CD4-positive, alpha-beta memory T cell (primary cell): ENCODE measurements at regions not wholly inside any gene's neighbourhood (a gene's known extent, or its start where the extent isn't known, plus 50 kb on each side); places are given as distances from the start of the nearest gene placed in this dataset.
"Not testable (repeated sequence)": the region's sequence is repeated elsewhere in the genome, so short reads cannot be mapped to it uniquely, and the experiment has no call there.

ENCODE experiments used
- CTCF ChIA-PET: fragments of 350-600 bp; sonication (Branson Sonifier 250); formaldehyde crosslinking; loops from one replicate; lab custom pipeline; 2021; ENCODE audit warnings: inconsistent platforms; ENCODE audit not compliant: partially characterized antibody; lab: Charles Lee
- POLR2A ChIA-PET: fragments of 350-600 bp; sonication (Branson Sonifier 250); formaldehyde crosslinking; loops from one replicate; lab custom pipeline; 2021; ENCODE audit not compliant: partially characterized antibody; lab: Charles Lee
- DNase-seq, 5 donors: peaks; one replicate each; pipeline versions ENCODE4 v3.0.0 to v3.0.0-alpha.2; 2020 to 2022; ENCODE audit warnings: mixed read lengths in 1 of 5
- H3K27ac ChIP-seq: one replicate; pipeline ENCODE4 v1.7.0; 2013; ENCODE audit warnings: low read depth, low read length
- H3K27me3 ChIP-seq: 2 replicates; pipeline ENCODE4 v1.7.0; 2013; ENCODE audit warnings: mild to moderate bottlenecking, low read length, moderate library complexity; ENCODE audit not compliant: insufficient read depth
- H3K36me3 ChIP-seq: 2 replicates; pipeline ENCODE4 v1.7.0; 2013; ENCODE audit warnings: mild to moderate bottlenecking, low read length, moderate library complexity; ENCODE audit not compliant: insufficient read depth
- H3K4me1 ChIP-seq: 2 replicates; pipeline ENCODE4 v1.7.0; 2013; ENCODE audit warnings: mild to moderate bottlenecking, low read length, moderate library complexity; ENCODE audit not compliant: insufficient read depth
- H3K4me3 ChIP-seq, 2 donors: one replicate each; pipeline ENCODE4 v1.7.0; 2013; ENCODE audit warnings: low read length in 2 of 2, mild to moderate bottlenecking in 1 of 2
- H3K9me3 ChIP-seq, 2 donors: one replicate each; pipeline ENCODE4 v1.7.0; 2013; ENCODE audit warnings: low read length in 2 of 2, control low read depth in 1 of 2; ENCODE audit not compliant: control insufficient read depth in 1 of 2
- H3K27ac Mint-ChIP-seq, 7 donors: one replicate each; pipeline ENCODE4 v1.8.0; 2020 to 2021; ENCODE audit warnings: mixed read lengths in 7 of 7, mild to moderate bottlenecking in 6 of 7, inconsistent platforms in 3 of 7, moderate library complexity in 3 of 7
- H3K27me3 Mint-ChIP-seq, 2 donors: one replicate each; pipeline ENCODE4 v1.8.0; 2020 to 2021; ENCODE audit warnings: mixed read lengths in 2 of 2
- H3K36me3 Mint-ChIP-seq, 2 donors: one replicate each; pipeline ENCODE4 v1.8.0; 2020 to 2021; ENCODE audit warnings: mixed read lengths in 2 of 2, inconsistent platforms in 1 of 2, mild to moderate bottlenecking in 1 of 2
- H3K4me1 Mint-ChIP-seq, 4 donors: one replicate each; pipeline ENCODE4 v1.8.0; 2020 to 2021; ENCODE audit warnings: mixed read lengths in 4 of 4, mild to moderate bottlenecking in 1 of 4
- H3K4me3 Mint-ChIP-seq, 8 donors: one replicate each; pipeline ENCODE4 v1.8.0; 2020 to 2021; ENCODE audit warnings: mixed read lengths in 8 of 8, mild to moderate bottlenecking in 7 of 8, moderate library complexity in 6 of 8, inconsistent platforms in 3 of 8
- H3K9me3 Mint-ChIP-seq, 8 donors: one replicate each; pipeline ENCODE4 v1.8.0; 2020 to 2021; ENCODE audit warnings: mixed read lengths in 8 of 8, mild to moderate bottlenecking in 5 of 8, inconsistent platforms in 3 of 8, moderate library complexity in 1 of 8
- intact Hi-C: fragments of 100-400 bp; cut with micrococcal nuclease; formaldehyde crosslinking; loops from one replicate; pipeline ENCODE4 v1.15.1; 2023

DNA sequence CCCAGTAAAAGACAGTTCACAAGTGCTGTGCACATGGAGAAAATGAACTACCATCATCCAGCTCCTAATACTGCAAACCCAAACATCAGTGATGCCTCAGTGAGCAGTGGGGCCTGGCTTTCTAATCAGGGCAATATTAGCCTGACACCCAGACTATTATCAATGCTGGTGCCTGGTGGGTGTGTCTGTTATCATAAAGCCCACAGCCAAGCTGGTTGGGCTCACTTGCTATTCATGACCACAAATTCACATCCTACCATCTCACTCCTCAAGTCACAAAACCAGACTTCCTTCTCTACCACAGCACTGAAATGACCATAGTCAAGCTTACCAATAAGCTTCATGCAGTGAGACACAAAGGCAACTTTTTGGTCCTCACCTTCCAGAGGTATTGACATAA lies 180.8 kb upstream of the PLN start:
- Mint-ChIP-seq H3K9me3 (peaks cover 0 to 15% (median 9%) of the 10 kb centered on the region in 8 donors), H3K27ac (no peak overlapping the region), H3K4me3 (no peak overlapping the region), H3K4me1 (no peaks in the 10 kb centered on the region), H3K36me3 (peaks cover 0 to 3% of the 10 kb centered on the region in 2 donors), H3K27me3 (no peaks in the 10 kb centered on the region)
- Histone ChIP-seq H3K4me3 (no peak overlapping the region), H3K27ac (no peak overlapping the region), H3K36me3 (no peaks in the 10 kb centered on the region), H3K9me3 (no peaks in the 10 kb centered on the region), H3K27me3 (no peaks in the 10 kb centered on the region), H3K4me1 (no peaks in the 10 kb centered on the region)
- no peak for DNase-seq
- intact Hi-C loops: no loop called here
- POLR2A ChIA-PET: no interaction called here
- CTCF ChIA-PET: no interaction called here

DNA sequence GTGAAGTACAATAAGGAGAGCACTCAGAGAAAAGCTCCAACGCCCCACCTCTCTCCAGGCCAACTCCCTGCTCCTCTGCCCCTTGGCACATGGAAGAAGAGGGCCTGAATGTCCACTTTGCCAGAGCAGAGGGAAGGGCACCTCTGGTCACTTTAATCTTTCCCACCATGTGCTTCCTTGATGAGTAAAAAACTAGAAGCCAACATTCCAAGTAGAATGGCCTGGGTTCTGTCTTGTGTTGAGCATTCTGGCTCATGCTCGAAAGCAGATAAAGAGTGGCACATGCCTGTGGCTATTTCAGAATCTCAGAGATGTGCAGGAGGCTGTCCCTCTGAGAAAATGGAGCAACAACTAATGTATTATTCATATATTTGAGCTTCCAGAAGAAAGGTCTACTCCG lies 177.4 kb upstream of the PLN start:
- no peak for DNase-seq
- Mint-ChIP-seq H3K27ac (no peak overlapping the region), H3K4me3 (no peak overlapping the region), H3K4me1 (no peaks in the 10 kb centered on the region), H3K9me3 (peaks cover 0 to 15% (median 9%) of the 10 kb centered on the region in 8 donors), H3K36me3 (peaks cover 0 to 15% of the 10 kb centered on the region in 2 donors), H3K27me3 (no peaks in the 10 kb centered on the region)
- CTCF ChIA-PET: no interaction called here
- Histone ChIP-seq H3K27me3 (no peaks in the 10 kb centered on the region), H3K36me3 (no peaks in the 10 kb centered on the region), H3K27ac (no peak overlapping the region), H3K4me3 (no peak overlapping the region), H3K9me3 (no peaks in the 10 kb centered on the region), H3K4me1 (no peaks in the 10 kb centered on the region)
- intact Hi-C loops: no loop called here
- POLR2A ChIA-PET: no interaction called here

DNA sequence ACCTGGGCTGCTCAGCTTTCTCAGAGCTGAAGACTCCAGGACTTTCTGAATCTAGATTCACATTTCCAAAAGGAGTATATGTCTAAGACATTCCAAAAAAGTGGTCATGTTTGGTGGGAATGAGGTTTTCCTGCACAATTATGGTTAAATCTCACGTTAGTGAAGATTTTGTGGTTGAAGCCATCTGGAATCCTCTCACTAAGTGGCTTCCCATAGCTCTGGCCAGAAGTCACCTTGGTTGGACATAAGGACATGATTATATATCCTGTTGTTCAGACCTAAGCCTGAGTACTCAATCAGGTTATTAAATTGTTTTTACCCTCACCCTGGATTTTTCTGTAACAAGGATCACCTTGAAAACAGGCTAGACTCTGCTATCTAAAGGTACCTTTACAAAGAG lies 176.1 kb upstream of the PLN start:
- no peak overlapping the region for H3K27ac ChIP-seq
- no peak for DNase-seq
- Mint-ChIP-seq H3K4me3 (no peak overlapping the region), H3K4me1 (no peaks in the 10 kb centered on the region), H3K36me3 (peaks cover 0 to 19% of the 10 kb centered on the region in 2 donors), H3K9me3 (peaks cover 0 to 15% (median 9%) of the 10 kb centered on the region in 8 donors), H3K27me3 (no peaks in the 10 kb centered on the region), H3K27ac (no peak overlapping the region)
- H3K36me3 ChIP-seq: no peaks in the 10 kb centered on the region
- no peak overlapping the region for H3K4me3 ChIP-seq
- intact Hi-C loops: no loop called here
- ChIA-PET CTCF (no interaction called here), POLR2A (no interaction called here)
- H3K27me3 ChIP-seq: no peaks in the 10 kb centered on the region
- no peaks in the 10 kb centered on the region for H3K4me1 ChIP-seq
- H3K9me3 ChIP-seq: no peaks in the 10 kb centered on the region

DNA sequence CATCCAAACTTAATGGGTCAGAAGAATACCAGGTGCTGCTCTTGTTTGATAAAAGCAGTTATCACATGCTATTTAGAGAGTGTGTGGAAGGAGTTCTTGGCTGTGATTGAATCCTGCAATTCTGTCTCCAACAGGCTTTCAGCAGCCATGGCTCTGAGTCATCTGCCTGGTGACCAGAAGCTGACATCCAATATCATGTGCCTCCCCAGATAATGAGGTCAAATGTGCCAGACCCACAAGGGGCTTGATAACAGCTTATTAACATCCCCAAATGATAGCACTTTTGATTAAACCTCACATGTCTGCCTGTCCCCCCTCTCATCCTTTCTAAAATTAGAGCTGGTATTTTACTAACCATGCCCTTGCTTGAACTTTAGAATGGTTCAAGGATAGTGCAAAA lies 175.7 kb upstream of the PLN start:
- intact Hi-C loops: no loop called here
- no peaks in the 10 kb centered on the region for H3K36me3 ChIP-seq
- peaks cover 0 to 15% (median 9%) of the 10 kb centered on the region in 8 donors for H3K9me3 Mint-ChIP-seq
- H3K4me3 ChIP-seq: no peak overlapping the region
- ChIA-PET CTCF (no interaction called here), POLR2A (no interaction called here)
- H3K36me3 Mint-ChIP-seq: peaks cover 0 to 19% of the 10 kb centered on the region in 2 donors
- H3K4me3 Mint-ChIP-seq: no peak overlapping the region
- H3K9me3 ChIP-seq: no peaks in the 10 kb centered on the region
- H3K27me3 Mint-ChIP-seq: no peaks in the 10 kb centered on the region
- no peaks in the 10 kb centered on the region for H3K4me1 ChIP-seq
- H3K4me1 Mint-ChIP-seq: no peaks in the 10 kb centered on the region
- no peak overlapping the region for H3K27ac Mint-ChIP-seq
- no peaks in the 10 kb centered on the region for H3K27me3 ChIP-seq
- no peak overlapping the region for H3K27ac ChIP-seq
- DNase-seq: no peak

DNA sequence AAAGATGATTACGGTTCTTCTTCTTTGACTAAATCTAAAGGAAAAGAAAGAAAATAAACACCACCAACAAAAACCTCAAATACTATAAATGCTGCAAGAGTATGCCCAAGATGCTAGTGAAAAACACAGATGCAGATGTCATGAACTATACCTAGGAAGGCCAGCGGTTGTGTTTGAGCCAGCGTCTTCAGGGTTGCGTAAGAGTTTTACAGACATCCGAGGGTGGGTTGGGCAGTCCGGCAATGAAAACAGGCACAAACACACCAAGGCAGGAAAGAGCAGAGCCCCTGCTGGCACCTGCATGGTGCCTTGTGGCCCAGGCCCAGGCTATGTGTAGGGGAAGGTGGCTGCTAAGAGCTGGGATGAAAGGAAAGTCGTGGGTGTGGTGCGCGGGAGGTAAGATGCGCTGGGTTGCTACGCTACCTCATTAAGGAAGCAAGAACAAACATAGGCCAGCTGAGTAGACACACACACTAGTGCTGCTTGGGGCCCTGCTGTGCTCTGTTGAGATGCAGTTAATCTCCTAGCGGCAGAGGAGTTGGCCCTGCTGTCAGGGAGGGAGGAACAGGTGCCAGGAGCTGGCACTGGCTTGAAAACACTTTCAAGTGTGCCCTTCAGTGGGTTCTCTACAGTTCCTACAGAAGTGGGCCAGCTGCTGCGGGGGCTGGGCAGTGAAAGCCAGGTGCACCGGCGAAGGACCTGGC lies 170.2 kb upstream of the PLN start:
- H3K9me3 ChIP-seq: no peaks in the 10 kb centered on the region
- POLR2A ChIA-PET: no interaction called here
- Mint-ChIP-seq H3K9me3 (peaks cover 0 to 14% (median 4%) of the 10 kb centered on the region in 8 donors), H3K4me1 (no peaks in the 10 kb centered on the region), H3K27ac (no peak overlapping the region), H3K27me3 (no peaks in the 10 kb centered on the region), H3K4me3 (no peak overlapping the region), H3K36me3 (peaks cover 0 to 20% of the 10 kb centered on the region in 2 donors)
- no peaks in the 10 kb centered on the region for H3K36me3 ChIP-seq
- intact Hi-C loops: no loop called here
- H3K27me3 ChIP-seq: no peaks in the 10 kb centered on the region
- H3K4me3 ChIP-seq: no peak overlapping the region
- CTCF ChIA-PET: no interaction called here
- H3K27ac ChIP-seq: no peak overlapping the region
- H3K4me1 ChIP-seq: no peaks in the 10 kb centered on the region
- no peak for DNase-seq

DNA sequence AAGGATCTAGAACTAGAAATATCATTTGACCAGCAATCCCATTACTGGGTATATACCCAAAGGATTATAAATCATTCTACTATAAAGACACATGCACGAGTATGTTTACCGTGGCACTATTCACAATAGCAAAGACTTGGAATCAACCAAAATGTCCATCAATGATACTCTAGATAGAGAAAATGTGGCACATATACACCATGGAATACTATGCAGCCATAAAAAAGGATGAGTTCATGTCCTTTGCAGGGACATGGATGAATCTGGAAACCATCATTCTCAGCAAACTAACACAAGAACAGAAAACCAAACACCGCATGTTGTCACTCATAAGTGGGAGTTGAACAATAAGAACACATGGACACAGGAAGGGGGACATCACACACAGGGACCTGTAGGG lies 167.5 kb upstream of the PLN start:
- H3K27ac ChIP-seq, H3K4me1 ChIP-seq, H3K9me3 ChIP-seq, H3K27me3 ChIP-seq, H3K4me1 Mint-ChIP-seq, H3K4me3 Mint-ChIP-seq, DNase-seq, H3K27me3 Mint-ChIP-seq, POLR2A ChIA-PET, H3K27ac Mint-ChIP-seq, CTCF ChIA-PET, H3K36me3 ChIP-seq, intact Hi-C loops, H3K4me3 ChIP-seq: not testable (repeated sequence)
- peaks cover 0 to 14% (median 4%) of the 10 kb centered on the region in 8 donors for H3K9me3 Mint-ChIP-seq
- peaks cover 0 to 12% of the 10 kb centered on the region in 2 donors for H3K36me3 Mint-ChIP-seq

DNA sequence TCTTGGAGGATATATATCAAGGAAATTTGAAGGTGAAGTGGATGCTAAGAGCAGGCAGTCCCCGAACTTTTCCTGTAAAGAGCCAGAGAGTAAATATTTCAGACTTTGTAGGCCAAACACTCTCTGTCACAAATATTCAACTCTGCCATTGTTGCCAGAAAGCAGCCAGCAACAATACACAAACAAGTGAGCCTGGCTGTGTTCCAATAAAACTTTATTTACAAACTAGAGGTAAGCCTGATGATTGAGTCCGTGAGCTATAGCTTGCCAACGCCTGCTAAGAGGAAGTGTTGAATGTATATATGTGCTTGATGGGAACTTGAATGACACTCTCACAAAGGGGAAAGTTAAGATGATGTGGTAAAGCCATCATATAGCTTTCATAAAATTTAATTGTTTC lies 166.0 kb upstream of the PLN start:
- no peak for DNase-seq
- Mint-ChIP-seq H3K36me3 (peaks cover 0 to 14% of the 10 kb centered on the region in 2 donors), H3K27me3 (no peaks in the 10 kb centered on the region), H3K4me1 (no peaks in the 10 kb centered on the region), H3K27ac (no peak overlapping the region), H3K4me3 (no peak overlapping the region), H3K9me3 (peaks cover 0 to 14% (median 4%) of the 10 kb centered on the region in 8 donors)
- H3K36me3 ChIP-seq: no peaks in the 10 kb centered on the region
- H3K4me3 ChIP-seq: no peak overlapping the region
- no peaks in the 10 kb centered on the region for H3K9me3 ChIP-seq
- no peaks in the 10 kb centered on the region for H3K4me1 ChIP-seq
- H3K27ac ChIP-seq: no peak overlapping the region
- H3K27me3 ChIP-seq: no peaks in the 10 kb centered on the region
- intact Hi-C loops: no loop called here
- ChIA-PET CTCF (no interaction called here), POLR2A (no interaction called here)
